ENCODE measurements at regions not wholly inside any gene's neighbourhood (a gene's known extent, or its start where the extent isn't known, plus 50 kb on each side); places are given as distances from the start of the nearest gene placed in this dataset.

- no peak for TF ChIP-seq SIN3A (IDR thresholded peaks at IDR 0.05; ENCODE audit: borderline replicate concordance, low read depth, low read length)
- TF ChIP-seq TCF12 (IDR thresholded peaks at IDR 0.05) = no peak
- TF ChIP-seq EP300 (IDR thresholded peaks at IDR 0.05; ENCODE audit: borderline replicate concordance in 1 of 2, low read depth in 1 of 2, low read length in 1 of 2) = peak in 1 of 2 experiments; percentile 25; a peak in 1 of 4 replicates
- TF ChIP-seq CTCF (IDR thresholded peaks at IDR 0.05) = no peak
- no peak for TF ChIP-seq IRF3 (IDR thresholded peaks at IDR 0.05; ENCODE audit: low read depth, low read length)
- no peak for TF ChIP-seq YY1 (IDR thresholded peaks at IDR 0.05; ENCODE audit: low read depth)
- TF ChIP-seq USF2 (IDR thresholded peaks at IDR 0.05; ENCODE audit: borderline replicate concordance, low read depth, low read length) = no peak
- TF ChIP-seq RAD21 (IDR thresholded peaks at IDR 0.05; ENCODE audit: low read length) = no peak
- no peak for TF ChIP-seq ZBTB33 (IDR thresholded peaks at IDR 0.05; ENCODE audit: borderline replicate concordance, low read depth)
- TF ChIP-seq TAF1 (IDR thresholded peaks at IDR 0.05; ENCODE audit: borderline replicate concordance, low read depth, low read length) = no peak
- no peak for TF ChIP-seq EZH2phosphoT487 (IDR thresholded peaks at IDR 0.05; ENCODE audit: borderline replicate concordance, low read depth)
Observed at GRCh38 chr13:74931698-74932433, 550.1 kb downstream of the TBC1D4 start.
